GM12865 (cell line): ENCODE measurements at regions not wholly inside any gene's neighbourhood (a gene's known extent, or its start where the extent isn't known, plus 50 kb on each side); places are given as distances from the start of the nearest gene placed in this dataset.

ENCODE experiments used
- DNase-seq: peaks from one replicate; pipeline ENCODE4 v3.0.0; 2010; ENCODE audit warnings: low read depth
- H3K4me3 ChIP-seq: 2 replicates; pipeline ENCODE4 v1.5.1; 2011; ENCODE audit warnings: mild to moderate bottlenecking, low read depth, low read length, control low read depth
- CTCF ChIP-seq: IDR thresholded peaks from 2 replicates; pipeline ENCODE4 v1.5.1; 2011; ENCODE audit warnings: low read length, control low read depth, low read depth, inconsistent platforms; ENCODE audit not compliant: insufficient read depth; ENCODE audit errors: missing control alignments

GRCh38 chr11:37370817-37371216, 772.8 kb upstream of the RAG2 start:
- TF ChIP-seq CTCF = no peak
- no peak for DNase-seq
- H3K4me3 ChIP-seq = no peak overlapping the region

GRCh38 chr11:37364246-37364839, 766.3 kb upstream of the RAG2 start:
- H3K4me3 ChIP-seq = no peak overlapping the region
- no peak for TF ChIP-seq CTCF
- no peak for DNase-seq

- H3K4me3 ChIP-seq = no peak overlapping the region
- TF ChIP-seq CTCF = no peak
- no peak for DNase-seq
Observed at GRCh38 chr11:37353192-37353591, 755.2 kb upstream of the RAG2 start.

GRCh38 chr11:37352485-37352884, 754.4 kb upstream of the RAG2 start:
- no peak for DNase-seq
- no peak overlapping the region for H3K4me3 ChIP-seq
- TF ChIP-seq CTCF = no peak

GRCh38 chr11:37343290-37343689, 745.3 kb upstream of the RAG2 start:
- no peak for DNase-seq
- no peak for TF ChIP-seq CTCF
- H3K4me3 ChIP-seq = no peak overlapping the region

- DNase-seq = no peak
- no peak for TF ChIP-seq CTCF
- no peak overlapping the region for H3K4me3 ChIP-seq
Observed at GRCh38 chr11:37336401-37336800, 738.4 kb upstream of the RAG2 start.

- no peak for TF ChIP-seq CTCF
- DNase-seq = no peak
- no peak overlapping the region for H3K4me3 ChIP-seq
Observed at GRCh38 chr11:37333345-37333744, 735.3 kb upstream of the RAG2 start.
